ENCODE measurements at regions not wholly inside any gene's neighbourhood (a gene's known extent, or its start where the extent isn't known, plus 50 kb on each side); places are given as distances from the start of the nearest gene placed in this dataset.

- DNase-seq = no peak
Measured at GRCh38 chr12:40559865-40560264, 132.4 kb upstream of the CNTN1 start.

- DNase-seq = no peak
Measured at GRCh38 chr12:40560848-40561247, 131.4 kb upstream of the CNTN1 start.

GRCh38 chr12:40561395-40561966 lies 130.8 kb upstream of the CNTN1 start:
- no peak for DNase-seq

- no peak for DNase-seq
Measured at GRCh38 chr12:40565029-40565633, 127.1 kb upstream of the CNTN1 start.

GRCh38 chr12:40566271-40566670 lies 126.0 kb upstream of the CNTN1 start:
- no peak for DNase-seq

GRCh38 chr12:40569626-40570179 lies 122.5 kb upstream of the CNTN1 start:
- no peak for DNase-seq

- no peak for DNase-seq
Measured at GRCh38 chr12:40573024-40573423, 119.2 kb upstream of the CNTN1 start.

GRCh38 chr12:40575987-40576386 lies 116.3 kb upstream of the CNTN1 start:
- DNase-seq = no peak

- no peak for DNase-seq
Measured at GRCh38 chr12:40577834-40578233, 114.4 kb upstream of the CNTN1 start.

GRCh38 chr12:40579687-40580086 lies 112.6 kb upstream of the CNTN1 start:
- DNase-seq = no peak

- no peak for DNase-seq
Measured at GRCh38 chr12:40580346-40580745, 111.9 kb upstream of the CNTN1 start.

- DNase-seq = no peak
Measured at GRCh38 chr12:40581889-40582288, 110.3 kb upstream of the CNTN1 start.

- DNase-seq = no peak
Measured at GRCh38 chr12:40583743-40584142, 108.5 kb upstream of the CNTN1 start.

GRCh38 chr12:40584763-40585162 lies 107.5 kb upstream of the CNTN1 start:
- DNase-seq = no peak

- DNase-seq = no peak
Measured at GRCh38 chr12:40586823-40587222, 105.4 kb upstream of the CNTN1 start.

- no peak for DNase-seq
Measured at GRCh38 chr12:40587421-40587820, 104.8 kb upstream of the CNTN1 start.

- no peak for DNase-seq
Measured at GRCh38 chr12:40587970-40588369, 104.3 kb upstream of the CNTN1 start.

GRCh38 chr12:40597133-40597532 lies 95.1 kb upstream of the CNTN1 start:
- no peak for DNase-seq

- DNase-seq = no peak
Measured at GRCh38 chr12:40598073-40598472, 94.2 kb upstream of the CNTN1 start.

GRCh38 chr12:40602562-40602961 lies 89.7 kb upstream of the CNTN1 start:
- DNase-seq = no peak

- no peak for DNase-seq
Measured at GRCh38 chr12:40614923-40615322, 77.3 kb upstream of the CNTN1 start.

GRCh38 chr12:40615590-40615989 lies 76.6 kb upstream of the CNTN1 start:
- no peak for DNase-seq

GRCh38 chr12:40616383-40616915 lies 75.8 kb upstream of the CNTN1 start:
- no peak for DNase-seq

GRCh38 chr12:40618636-40619035 lies 73.6 kb upstream of the CNTN1 start:
- no peak for DNase-seq

GRCh38 chr12:40620564-40621019 lies 71.6 kb upstream of the CNTN1 start:
- no peak for DNase-seq
